ENCODE measurements at regions not wholly inside any gene's neighbourhood (a gene's known extent, or its start where the extent isn't known, plus 50 kb on each side); places are given as distances from the start of the nearest gene placed in this dataset.

GRCh38 chr4:153141238-153141637, 63.0 kb upstream of the TRIM2 start:
- DNase-seq, result no peak

DNA sequence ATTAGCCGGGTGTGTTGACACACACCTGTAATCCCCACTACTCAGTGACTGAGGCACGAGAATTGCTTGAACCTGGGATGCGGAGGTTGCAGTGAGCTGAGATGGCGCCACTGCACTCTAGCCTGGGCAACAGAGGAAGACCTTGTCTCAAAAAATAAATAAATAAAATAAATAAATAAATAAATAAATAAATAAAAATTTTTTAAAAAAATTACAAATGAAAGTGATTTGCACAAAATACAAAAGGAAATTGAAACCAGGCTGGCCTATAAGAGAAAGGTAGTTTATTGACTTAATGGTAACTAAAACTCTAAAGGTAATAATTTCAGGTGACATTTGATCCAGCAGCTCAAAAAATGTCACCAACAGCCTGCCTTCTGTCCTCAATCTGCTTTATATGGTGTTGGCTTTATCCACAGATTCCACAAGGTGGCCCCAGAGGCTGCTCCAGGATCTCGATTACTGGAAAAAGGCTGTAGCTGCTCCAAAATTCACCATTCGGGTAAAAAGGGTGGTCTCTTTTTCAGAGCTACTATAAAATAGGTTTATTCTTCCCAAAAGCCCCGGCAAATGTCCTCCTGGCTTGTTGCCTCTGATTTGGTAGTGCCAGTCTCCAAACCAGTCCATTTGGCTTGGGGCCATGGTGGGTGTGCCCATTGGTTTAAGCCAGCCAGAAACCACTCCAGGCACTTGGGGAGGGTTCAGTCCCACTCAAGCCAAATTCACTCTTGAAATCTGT, 61.4 kb upstream of the TRIM2 start:
- DNase-seq, result peak; percentile 34

DNA sequence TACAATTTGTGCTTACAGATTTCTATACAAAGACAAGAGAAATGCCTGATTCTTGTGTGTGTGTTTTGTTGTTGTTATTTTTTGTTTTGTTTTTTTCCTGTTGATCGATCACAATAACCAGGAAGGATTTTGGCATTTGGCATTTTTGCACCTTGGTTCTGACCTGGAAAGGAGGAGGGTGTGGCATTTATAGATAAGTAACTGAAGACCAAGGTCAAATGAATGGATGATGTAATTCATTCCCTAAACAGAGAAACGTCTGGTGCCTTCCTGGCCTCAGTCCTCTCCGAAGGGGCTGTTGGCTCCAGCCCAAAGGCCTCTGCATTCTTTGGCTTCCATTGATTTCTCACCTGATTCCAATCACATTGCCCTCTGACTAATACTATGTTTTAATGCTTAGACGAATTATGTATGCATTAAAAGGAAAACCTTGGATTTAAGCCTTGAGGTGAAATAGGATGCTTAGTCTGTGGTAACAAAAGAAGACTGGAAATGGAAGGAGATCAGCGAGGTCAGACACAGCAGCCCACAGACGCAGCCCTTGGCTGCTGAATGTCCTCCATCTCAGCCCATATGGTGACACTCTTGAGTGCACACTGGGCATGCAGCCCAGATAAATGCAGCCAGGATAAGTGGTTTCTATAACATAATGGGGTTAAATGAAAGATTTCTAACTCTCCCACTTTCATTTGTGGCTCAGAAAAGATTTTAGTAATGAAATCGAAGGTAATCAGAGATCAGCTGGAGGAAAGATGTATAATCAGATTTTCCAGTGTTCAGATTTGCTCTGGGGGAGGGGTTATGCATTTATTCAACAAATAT, 60.5 kb upstream of the TRIM2 start:
- no peak for DNase-seq

DNA sequence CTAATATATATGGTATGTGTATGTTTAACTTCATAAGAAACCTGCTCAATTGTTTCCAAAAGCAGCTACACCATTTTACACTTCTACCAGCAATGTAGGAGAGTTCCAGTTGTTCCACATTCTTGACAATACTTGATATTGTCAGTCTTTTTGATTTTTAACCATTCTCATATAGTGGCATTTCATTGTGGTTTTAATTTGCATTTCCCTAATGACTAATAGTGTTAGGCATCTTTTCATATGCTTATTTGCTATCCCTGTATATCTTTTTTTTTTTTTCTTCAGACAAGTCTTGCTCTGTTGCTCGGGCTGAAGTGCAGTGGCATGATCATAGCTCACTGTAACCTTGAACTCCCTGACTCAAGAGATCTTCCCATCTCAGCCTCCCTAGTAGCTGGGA, 58.2 kb upstream of the TRIM2 start:
- no peak for DNase-seq

GRCh38 chr4:153146961-153147360, 57.3 kb upstream of the TRIM2 start:
- no peak for DNase-seq

DNA sequence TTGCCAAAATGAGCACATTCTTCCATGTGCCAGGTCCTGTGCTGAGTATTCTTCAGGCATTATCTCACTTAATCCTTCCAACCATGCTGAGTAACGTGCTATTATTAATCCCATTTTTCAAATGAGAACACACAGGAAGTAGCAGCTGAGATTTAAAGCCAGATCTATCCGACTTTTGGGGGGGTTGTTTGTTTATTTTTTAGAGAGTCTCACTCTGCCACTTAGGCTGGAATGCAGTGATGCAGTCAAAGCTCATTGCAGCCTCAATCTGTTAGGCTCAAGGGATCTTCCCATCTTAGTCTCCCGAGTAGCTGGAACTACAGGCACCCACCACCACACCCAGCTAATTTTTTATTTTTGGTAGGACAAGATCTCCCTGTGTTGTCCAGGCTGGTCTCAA, 55.5 kb upstream of the TRIM2 start:
- DNase-seq, result no peak

DNA sequence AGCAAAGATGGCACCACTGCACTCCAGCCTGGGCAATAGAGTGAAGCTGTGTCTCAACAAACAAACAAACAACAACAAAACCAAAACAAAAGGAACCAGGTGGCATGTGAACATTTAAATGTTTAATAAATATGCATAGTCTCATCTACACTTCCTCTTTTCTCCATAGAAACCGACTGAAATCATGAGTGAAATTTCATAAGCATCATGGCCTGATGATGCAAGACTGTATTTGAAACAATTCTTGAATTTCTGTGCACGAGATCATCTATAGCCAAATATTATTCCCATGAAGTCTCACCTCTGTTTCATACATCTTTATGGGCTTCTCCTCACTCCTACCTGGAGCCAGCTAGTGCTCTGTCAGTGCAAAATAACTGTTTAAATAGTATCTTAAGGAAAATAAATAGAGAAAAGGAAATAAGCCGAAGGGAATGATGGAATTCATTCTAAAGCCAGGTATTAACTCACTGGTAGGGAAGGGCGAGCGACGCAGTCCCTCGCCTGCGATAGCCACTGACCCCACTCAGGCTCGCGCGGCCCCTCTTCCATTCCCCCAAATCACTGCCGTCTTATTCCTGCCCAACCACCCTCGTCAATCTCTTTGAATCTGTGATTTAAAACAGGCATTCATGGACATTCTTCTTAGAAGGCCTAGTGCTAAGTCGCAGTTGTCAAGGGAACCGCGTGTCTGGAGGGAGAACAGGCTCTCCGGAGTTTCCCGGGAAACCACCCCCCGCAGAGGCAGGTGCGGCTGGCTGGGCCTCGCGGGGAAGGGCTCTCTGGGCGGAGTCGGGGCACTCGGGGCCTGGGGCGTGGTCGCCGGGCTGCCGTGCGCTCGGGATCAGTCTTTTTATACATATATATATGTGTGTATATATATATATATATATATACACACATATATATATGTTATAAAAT, 52.4 kb upstream of the TRIM2 start:
- peak; percentile 50 for DNase-seq

DNA sequence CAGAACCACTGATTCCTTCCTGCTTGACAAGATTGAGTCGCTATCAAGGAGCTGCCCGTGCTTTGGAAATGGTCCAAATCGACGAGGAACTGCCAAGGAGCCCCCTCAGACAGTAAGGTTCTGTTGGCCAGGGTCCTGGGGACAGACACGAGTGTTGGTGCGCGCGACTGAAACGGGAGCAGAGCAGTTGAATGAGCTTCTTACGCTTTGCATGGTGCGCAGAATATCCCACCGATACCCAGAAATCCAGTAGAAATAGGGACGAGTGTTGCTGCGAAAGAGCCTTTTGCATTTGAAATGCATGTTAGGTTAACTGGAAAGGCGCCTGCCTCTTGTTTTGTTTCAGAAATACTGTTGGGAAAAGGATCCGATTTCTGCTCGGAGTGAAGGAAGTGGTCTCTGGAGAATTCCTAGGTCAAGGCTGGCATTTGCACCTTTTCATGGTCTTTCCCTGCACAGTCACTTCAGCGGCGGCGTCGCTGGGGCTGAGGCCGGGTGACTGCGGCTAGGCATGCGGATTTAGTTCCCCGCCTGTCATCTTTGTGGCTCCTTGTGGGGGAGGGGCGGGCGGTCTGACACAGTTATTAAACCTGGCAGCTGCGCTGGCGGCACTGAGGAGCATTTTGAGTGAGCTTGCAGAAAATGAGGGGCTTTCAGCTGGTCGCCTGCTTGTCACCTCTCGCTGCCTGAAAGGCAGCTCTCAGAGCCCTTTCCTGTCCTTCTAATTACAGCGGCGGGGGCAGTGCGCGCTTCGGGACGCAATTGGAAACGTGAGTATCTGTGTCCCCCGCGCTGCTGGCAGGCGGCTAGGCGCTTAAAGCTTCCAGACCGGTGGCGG, 51.5 kb upstream of the TRIM2 start:
- peak; percentile 65 for DNase-seq

GRCh38 chr4:153153339-153153871, 50.8 kb upstream of the TRIM2 start:
- peak; percentile 52 for DNase-seq

DNA sequence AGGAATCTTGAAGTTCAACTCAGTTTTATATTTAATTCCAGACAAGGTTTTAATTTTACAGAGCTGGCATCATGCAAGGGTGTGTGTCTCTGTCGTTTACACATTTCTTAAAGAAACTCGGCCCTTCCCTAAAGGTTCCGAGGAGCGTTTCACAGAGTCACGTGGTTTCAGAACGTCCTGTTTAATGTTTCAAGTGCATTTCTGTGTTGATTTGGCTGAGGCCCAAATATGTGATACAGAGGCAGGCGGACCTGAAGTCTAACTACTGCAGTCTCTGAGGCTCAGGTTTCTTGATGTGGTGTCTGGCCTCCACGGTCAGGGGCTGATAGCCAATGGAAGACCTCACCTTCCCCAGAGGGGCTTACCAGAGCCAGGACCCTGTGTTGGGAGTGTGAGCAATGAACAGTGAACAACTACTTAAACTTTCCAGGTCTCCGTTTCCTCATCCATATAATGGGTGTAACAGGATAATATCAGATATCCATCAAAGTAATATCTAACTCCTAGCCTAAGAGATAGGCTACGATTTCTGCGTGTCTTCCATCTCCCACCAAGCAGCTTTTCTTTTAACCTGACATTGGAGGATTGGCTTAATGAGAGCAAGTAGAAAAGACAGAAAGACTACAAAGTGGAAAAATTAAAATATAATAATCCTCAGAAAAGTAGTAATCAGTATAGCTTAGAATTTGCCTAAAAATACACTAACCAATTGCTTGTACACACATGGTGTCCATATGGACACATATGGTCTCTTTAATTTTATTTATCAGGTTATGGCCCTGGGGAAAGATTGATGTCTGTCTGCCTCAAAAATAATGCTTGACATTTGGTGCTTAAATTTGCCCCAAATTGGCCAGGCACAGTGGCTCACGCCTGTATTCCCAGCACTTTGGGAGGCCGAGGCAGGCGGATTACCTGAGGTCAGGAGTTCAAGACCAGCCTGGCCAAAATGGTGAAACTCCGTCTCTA, 50.0 kb upstream of the TRIM2 start:
- DNase-seq, result no peak

All from NCI-H510A (cell line).